ENCODE measurements at regions not wholly inside any gene's neighbourhood (a gene's known extent, or its start where the extent isn't known, plus 50 kb on each side); places are given as distances from the start of the nearest gene placed in this dataset.

- H3K27ac ChIP-seq (ENCODE audit: low read length), result no peak overlapping the region
- H3K9ac ChIP-seq (ENCODE audit: low read depth, low read length), result no peak overlapping the region
- H3K36me3 ChIP-seq (ENCODE audit: insufficient read depth, low read length), result no peaks in the 10 kb centered on the region
- no peaks in the 10 kb centered on the region for H3K27me3 ChIP-seq (ENCODE audit: insufficient read depth, low read length, poor library complexity)
- no peaks in the 10 kb centered on the region for H3K9me3 ChIP-seq (ENCODE audit: insufficient read depth, low read length, severe bottlenecking)
- no peak overlapping the region for H2AFZ ChIP-seq (ENCODE audit: low read depth, low read length)
- H3K79me2 ChIP-seq (ENCODE audit: insufficient read depth, low read length), result no peaks in the 10 kb centered on the region
- no peaks in the 10 kb centered on the region for H4K20me1 ChIP-seq (ENCODE audit: insufficient read depth, low read length)
- ATAC-seq (ENCODE audit: insufficient read depth, low read depth), result no peak
- no peak for TF ChIP-seq CTCF (IDR thresholded peaks at IDR 0.05; ENCODE audit: borderline replicate concordance, extremely low read depth, low read length, poor library complexity, severe bottlenecking)
- TF ChIP-seq EZH2 (IDR thresholded peaks at IDR 0.05; ENCODE audit: borderline replicate concordance, low read depth, low read length, severe bottlenecking), result no peak
- no peaks in the 10 kb centered on the region for H3K4me1 ChIP-seq (ENCODE audit: insufficient read depth, low read length)
- H3K4me3 ChIP-seq (ENCODE audit: low read depth in 1 of 2, low read length in 2 of 2), result no peak overlapping the region
- no peak overlapping the region for H3K4me2 ChIP-seq (ENCODE audit: insufficient read depth, low read length)
- DNase-seq, result no peak
Observed at GRCh38 chr1:194043984-194044755, 857.8 kb upstream of the B3GALT2 start.

- Histone ChIP-seq H3K27me3 (ENCODE audit: insufficient read depth, low read length, poor library complexity) (no peaks in the 10 kb centered on the region), H3K4me1 (ENCODE audit: insufficient read depth, low read length) (no peaks in the 10 kb centered on the region), H3K79me2 (ENCODE audit: insufficient read depth, low read length) (no peaks in the 10 kb centered on the region), H3K36me3 (ENCODE audit: insufficient read depth, low read length) (no peaks in the 10 kb centered on the region), H3K27ac (ENCODE audit: low read length) (no peak overlapping the region), H3K4me3 (ENCODE audit: low read depth in 1 of 2, low read length in 2 of 2) (no peak overlapping the region), H3K9me3 (ENCODE audit: insufficient read depth, low read length, severe bottlenecking) (no peaks in the 10 kb centered on the region), H2AFZ (ENCODE audit: low read depth, low read length) (no peak overlapping the region), H4K20me1 (ENCODE audit: insufficient read depth, low read length) (no peaks in the 10 kb centered on the region), H3K9ac (ENCODE audit: low read depth, low read length) (no peak overlapping the region), H3K4me2 (ENCODE audit: insufficient read depth, low read length) (no peak overlapping the region)
- DNase-seq (no peak), ATAC-seq (ENCODE audit: insufficient read depth, low read depth) (no peak)
- TF ChIP-seq CTCF (IDR thresholded peaks at IDR 0.05; ENCODE audit: borderline replicate concordance, extremely low read depth, low read length, poor library complexity, severe bottlenecking) (no peak), EZH2 (IDR thresholded peaks at IDR 0.05; ENCODE audit: borderline replicate concordance, low read depth, low read length, severe bottlenecking) (no peak)
Observed at GRCh38 chr1:194042736-194043135, 856.3 kb upstream of the B3GALT2 start.

GRCh38 chr1:194040496-194040895 is 854.1 kb upstream of the B3GALT2 start:
- ATAC-seq (ENCODE audit: insufficient read depth, low read depth) (no peak), DNase-seq (no peak)
- H3K36me3 ChIP-seq (ENCODE audit: insufficient read depth, low read length), result no peaks in the 10 kb centered on the region
- H3K4me3 ChIP-seq (ENCODE audit: low read depth in 1 of 2, low read length in 2 of 2), result no peak overlapping the region
- no peaks in the 10 kb centered on the region for H3K79me2 ChIP-seq (ENCODE audit: insufficient read depth, low read length)
- H3K4me2 ChIP-seq (ENCODE audit: insufficient read depth, low read length), result no peak overlapping the region
- TF ChIP-seq EZH2 (IDR thresholded peaks at IDR 0.05; ENCODE audit: borderline replicate concordance, low read depth, low read length, severe bottlenecking) (no peak), CTCF (IDR thresholded peaks at IDR 0.05; ENCODE audit: borderline replicate concordance, extremely low read depth, low read length, poor library complexity, severe bottlenecking) (no peak)
- H3K4me1 ChIP-seq (ENCODE audit: insufficient read depth, low read length), result no peaks in the 10 kb centered on the region
- H3K27me3 ChIP-seq (ENCODE audit: insufficient read depth, low read length, poor library complexity), result no peaks in the 10 kb centered on the region
- H3K27ac ChIP-seq (ENCODE audit: low read length), result no peak overlapping the region
- H3K9ac ChIP-seq (ENCODE audit: low read depth, low read length), result no peak overlapping the region
- H3K9me3 ChIP-seq (ENCODE audit: insufficient read depth, low read length, severe bottlenecking), result no peaks in the 10 kb centered on the region
- no peaks in the 10 kb centered on the region for H4K20me1 ChIP-seq (ENCODE audit: insufficient read depth, low read length)
- H2AFZ ChIP-seq (ENCODE audit: low read depth, low read length), result no peak overlapping the region
